Omental fat pad (tissue), 3 donors: ENCODE measurements at regions not wholly inside any gene's neighbourhood (a gene's known extent, or its start where the extent isn't known, plus 50 kb on each side); places are given as distances from the start of the nearest gene placed in this dataset.

ENCODE experiments used
- ATAC-seq: fragments of 150-250 bp; one replicate; pipeline ENCODE4 v1.9.1; 2016; ENCODE audit warnings: mild to moderate bottlenecking, moderate library complexity; ENCODE audit not compliant: low FRiP score
- DNase-seq: peaks from one replicate; pipeline ENCODE4 v3.0.0-alpha.2; 2019; ENCODE audit warnings: low spot score
- TF ChIP-seq, protein P1 (sequence below), 3 donors: fragments of 450-650 bp; IDR thresholded peaks; one replicate each; pipeline ENCODE4 v1.5.1; 2016 to 2017; ENCODE audit warnings: antibody characterized with exemption in 3 of 3, mild to moderate bottlenecking in 3 of 3, moderate library complexity in 2 of 3

- no peak for ATAC-seq
- TF ChIP-seq, protein P1, sequence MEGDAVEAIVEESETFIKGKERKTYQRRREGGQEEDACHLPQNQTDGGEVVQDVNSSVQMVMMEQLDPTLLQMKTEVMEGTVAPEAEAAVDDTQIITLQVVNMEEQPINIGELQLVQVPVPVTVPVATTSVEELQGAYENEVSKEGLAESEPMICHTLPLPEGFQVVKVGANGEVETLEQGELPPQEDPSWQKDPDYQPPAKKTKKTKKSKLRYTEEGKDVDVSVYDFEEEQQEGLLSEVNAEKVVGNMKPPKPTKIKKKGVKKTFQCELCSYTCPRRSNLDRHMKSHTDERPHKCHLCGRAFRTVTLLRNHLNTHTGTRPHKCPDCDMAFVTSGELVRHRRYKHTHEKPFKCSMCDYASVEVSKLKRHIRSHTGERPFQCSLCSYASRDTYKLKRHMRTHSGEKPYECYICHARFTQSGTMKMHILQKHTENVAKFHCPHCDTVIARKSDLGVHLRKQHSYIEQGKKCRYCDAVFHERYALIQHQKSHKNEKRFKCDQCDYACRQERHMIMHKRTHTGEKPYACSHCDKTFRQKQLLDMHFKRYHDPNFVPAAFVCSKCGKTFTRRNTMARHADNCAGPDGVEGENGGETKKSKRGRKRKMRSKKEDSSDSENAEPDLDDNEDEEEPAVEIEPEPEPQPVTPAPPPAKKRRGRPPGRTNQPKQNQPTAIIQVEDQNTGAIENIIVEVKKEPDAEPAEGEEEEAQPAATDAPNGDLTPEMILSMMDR (IDR thresholded peaks at IDR 0.05): no peak
- DNase-seq: no peak
Measured at GRCh38 chr1:87273291-87273690, 55.4 kb upstream of the LMO4 start.

DNA sequence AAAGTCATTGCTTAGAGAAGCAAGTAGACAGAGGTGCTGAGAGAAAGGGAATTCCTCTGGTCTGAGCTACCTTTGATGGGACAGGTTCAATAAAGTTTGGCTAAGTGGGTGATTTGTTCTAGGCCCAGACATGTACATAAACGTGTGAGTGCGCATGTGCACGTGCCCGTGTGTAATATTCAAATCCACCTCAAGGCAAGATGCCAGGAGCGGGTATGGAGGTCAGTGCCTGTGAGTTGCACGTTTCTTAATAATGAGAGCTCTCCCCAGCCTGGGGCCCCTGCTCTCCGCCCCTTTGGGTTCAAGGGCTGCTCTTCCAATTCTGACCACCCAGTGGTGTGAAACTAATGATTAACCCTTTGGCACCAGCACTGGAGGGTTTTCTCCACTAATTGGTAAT, 53.8 kb upstream of the LMO4 start:
- ATAC-seq (no peak), DNase-seq (no peak)

GRCh38 chr1:87278825-87279535, 49.7 kb upstream of the LMO4 start:
- no peak for ATAC-seq
- TF ChIP-seq, protein P1 (IDR thresholded peaks at IDR 0.05): no peak
- DNase-seq: no peak

More for the DNA sequence above, 53.8 kb upstream of the LMO4 start:
- TF ChIP-seq, protein P1 (IDR thresholded peaks at IDR 0.05): no peak
